ENCODE measurements at regions not wholly inside any gene's neighbourhood (a gene's known extent, or its start where the extent isn't known, plus 50 kb on each side); places are given as distances from the start of the nearest gene placed in this dataset.
A peak's percentile ranks its signal among the peaks of the same experiment; 100 is the strongest.
"Not testable (repeated sequence)": the region's sequence is repeated elsewhere in the genome, so short reads cannot be mapped to it uniquely, and the experiment has no call there.

GRCh38 chrX:47302396-47302795 lies 68.0 kb upstream of the ZNF157 start:
- DNase-seq = no peak
- H3K36me3 ChIP-seq (replicated peaks) = no peaks in the 10 kb centered on the region
- in situ Hi-C loops (cut with HindIII; ENCODE audit: low pct_ligation_motif_present, low sequenced_read_pairs) = no loop called here
- no peak overlapping the region for H3K4me3 ChIP-seq (ENCODE audit: low read depth, low read length)
- no peak overlapping the region for H3K27ac ChIP-seq
- no peak for TF ChIP-seq CTCF (IDR thresholded peaks at IDR 0.05; ENCODE audit: low read depth, low read length, missing control alignments)
- no peaks in the 10 kb centered on the region for H3K27me3 ChIP-seq (replicated peaks)

- DNase-seq; H3K4me3 ChIP-seq (ENCODE audit: low read depth, low read length); in situ Hi-C loops (cut with HindIII; ENCODE audit: low pct_ligation_motif_present, low sequenced_read_pairs); H3K27ac ChIP-seq; H3K36me3 ChIP-seq (replicated peaks); H3K27me3 ChIP-seq (replicated peaks): not testable (repeated sequence)
Measured at GRCh38 chrX:47306471-47307023, 63.8 kb upstream of the ZNF157 start.

- TF ChIP-seq CTCF (IDR thresholded peaks at IDR 0.05; ENCODE audit: low read depth, low read length, missing control alignments) = peak; percentile 79
Measured at GRCh38 chrX:47311932-47312774, 58.2 kb upstream of the ZNF157 start.

GRCh38 chrX:47313056-47313455 lies 57.3 kb upstream of the ZNF157 start:
- no peaks in the 10 kb centered on the region for H3K36me3 ChIP-seq (replicated peaks)
- H3K27me3 ChIP-seq (replicated peaks) = no peaks in the 10 kb centered on the region
- DNase-seq = no peak
- no peak overlapping the region for H3K4me3 ChIP-seq (ENCODE audit: low read depth, low read length)
- H3K27ac ChIP-seq = no peak overlapping the region
- TF ChIP-seq CTCF (IDR thresholded peaks at IDR 0.05; ENCODE audit: low read depth, low read length, missing control alignments) = no peak
- in situ Hi-C loops (cut with HindIII; ENCODE audit: low pct_ligation_motif_present, low sequenced_read_pairs) = no loop called here

More at GRCh38 chrX:47311932-47312774, 58.2 kb upstream of the ZNF157 start:
- H3K4me3 ChIP-seq (ENCODE audit: low read depth, low read length) = no peak overlapping the region
- no peak overlapping the region for H3K27ac ChIP-seq
- peak; percentile 42 for DNase-seq
- in situ Hi-C loops (cut with HindIII; ENCODE audit: low pct_ligation_motif_present, low sequenced_read_pairs) = no loop called here
- no peaks in the 10 kb centered on the region for H3K27me3 ChIP-seq (replicated peaks)
- no peaks in the 10 kb centered on the region for H3K36me3 ChIP-seq (replicated peaks)

- no peaks in the 10 kb centered on the region for H3K27me3 ChIP-seq (replicated peaks)
- no peak for TF ChIP-seq CTCF (IDR thresholded peaks at IDR 0.05; ENCODE audit: low read depth, low read length, missing control alignments)
- H3K27ac ChIP-seq = no peak overlapping the region
- DNase-seq = peak; percentile 11
- in situ Hi-C loops (cut with HindIII; ENCODE audit: low pct_ligation_motif_present, low sequenced_read_pairs) = no loop called here
- no peaks in the 10 kb centered on the region for H3K36me3 ChIP-seq (replicated peaks)
- H3K4me3 ChIP-seq (ENCODE audit: low read depth, low read length) = peak overlapping the region; percentile 17
Measured at GRCh38 chrX:47316276-47317025, 53.9 kb upstream of the ZNF157 start.

All from brain microvascular endothelial cell (primary cell).